HepG2 (cell line): ENCODE measurements at regions not wholly inside any gene's neighbourhood (a gene's known extent, or its start where the extent isn't known, plus 50 kb on each side); places are given as distances from the start of the nearest gene placed in this dataset.

Experiments used
- ATAC-seq: fragments of 200-7000 bp; cut with Tn5 transposase; 3 replicates; pipeline ENCODE4 v1.9.1; 2020; ENCODE audit warnings: mild to moderate bottlenecking, moderate library complexity
- BruUV-seq: library from RNA; stranded (reverse); fragments of 400-500 nt; replicated peaks from 2 replicates; lab custom pipeline; 2021; lab: Mats Ljungman, UMichigan
- CTCF ChIA-PET: fragments of 300-600 bp; formaldehyde crosslinking; extraction: SDS; loops from one replicate; lab custom pipeline; 2021; ENCODE audit warnings: low total read pairs, inconsistent platforms, low intra/inter-chr PET ratio; lab: Yijun Ruan, JAX
- POLR2A ChIA-PET: fragments of 350-600 bp; sonication (Branson Sonifier 250); formaldehyde crosslinking; loops from one replicate; lab custom pipeline; 2020; ENCODE audit warnings: antibody characterized with exemption, inconsistent platforms; lab: Yijun Ruan, JAX
- DNase-seq: peaks from one replicate; pipeline ENCODE4 v3.0.0-alpha.2; 2015; ENCODE audit warnings: low spot score
- FAIRE-seq: peaks from 3 replicates; lab custom pipeline; 2011; peaks lifted over from hg19 to GRCh38; lab: Jason Lieb, UNC
- H2AFZ ChIP-seq: one replicate; pipeline ENCODE4 v1.6.1; 2011; ENCODE audit warnings: low read length, inconsistent platforms
- H3K27ac ChIP-seq: fragments of 300-600 bp; 3 replicates; pipeline ENCODE4 v1.8.0; 2011; ENCODE audit warnings: mixed run types, mild to moderate bottlenecking, mixed read lengths, low read length, inconsistent platforms; ENCODE audit not compliant: insufficient read depth; ENCODE audit errors: extremely low read length
- H3K27me3 ChIP-seq, 2 experiments: fragments of 200-600 bp in 1 of 2; 2 replicates in 1 of 2; 3 replicates in 1 of 2; pipeline versions ENCODE4 v1.6.0 to v1.8.0; 2011; ENCODE audit warnings: low read length in 2 of 2, mild to moderate bottlenecking in 2 of 2, moderate library complexity in 2 of 2, inconsistent platforms in 1 of 2; ENCODE audit not compliant: insufficient read depth in 2 of 2, control insufficient read depth in 1 of 2
- H3K36me3 ChIP-seq, 2 experiments: fragments of 200-600 bp in 1 of 2; replicated peaks in 1 of 2; 2 replicates in 1 of 2; 3 replicates in 1 of 2; pipeline versions ENCODE4 v1.5.1 to v1.8.0; 2011; ENCODE audit warnings: low read length in 2 of 2, inconsistent platforms in 1 of 2; ENCODE audit not compliant: insufficient read depth in 2 of 2, control insufficient read depth in 1 of 2
- H3K4me1 ChIP-seq: 2 replicates; pipeline ENCODE4 v1.5.1; 2012; ENCODE audit warnings: low read length, inconsistent platforms; ENCODE audit not compliant: insufficient read depth
- H3K4me2 ChIP-seq: 2 replicates; pipeline ENCODE4 v1.6.0; 2011; ENCODE audit warnings: low read depth, low read length, inconsistent platforms
- H3K4me3 ChIP-seq, 3 experiments: fragments of 200-600 bp in 1 of 3; sonication (generic), shearing (Covaris generic) in 1 of 3; replicated peaks in 1 of 3; 2 replicates each; pipeline ENCODE4 v1.5.1; 2011 to 2016; ENCODE audit warnings: low read length in 3 of 3, inconsistent platforms in 2 of 3, low read depth in 2 of 3, mild to moderate bottlenecking in 2 of 3, control low read depth in 1 of 3, mixed read lengths in 1 of 3; ENCODE audit not compliant: insufficient read depth in 1 of 3
- H3K79me2 ChIP-seq: one replicate; pipeline ENCODE4 v1.6.1; 2011; ENCODE audit warnings: low read length, inconsistent platforms; ENCODE audit not compliant: insufficient read depth
- H3K9ac ChIP-seq: 2 replicates; pipeline ENCODE4 v1.6.0; 2011; ENCODE audit warnings: mild to moderate bottlenecking, low read depth, low read length, inconsistent platforms; ENCODE audit not compliant: insufficient read depth
- H3K9me3 ChIP-seq: 2 replicates; pipeline ENCODE4 v1.5.1; 2012; ENCODE audit warnings: mild to moderate bottlenecking, low read length
- H4K20me1 ChIP-seq: 2 replicates; pipeline ENCODE4 v1.6.0; 2011; ENCODE audit warnings: inconsistent platforms, mild to moderate bottlenecking, low read length, moderate library complexity; ENCODE audit not compliant: insufficient read depth
- AHR ChIP-seq: IDR thresholded peaks from 2 replicates; pipeline ENCODE4 v1.6.1; 2018; ENCODE audit warnings: missing genetic modification reagents, missing compliant biosample characterization
- ATF7-NPFF ChIP-seq: sonication (generic); formaldehyde crosslinking; IDR thresholded peaks from 2 replicates; pipeline ENCODE4 v1.8.1; 2023; ENCODE audit warnings: mild to moderate bottlenecking, low read depth, missing genetic modification reagents, moderate library complexity
- ETV6 ChIP-seq: sonication (generic); formaldehyde crosslinking; conservative IDR thresholded peaks from 2 replicates; pipeline ENCODE4 v1.4.0; 2020; ENCODE audit warnings: missing genetic modification reagents
- MLXIP ChIP-seq: sonication (generic); formaldehyde crosslinking; IDR thresholded peaks from 2 replicates; pipeline ENCODE4 v1.9.0; 2021; ENCODE audit warnings: missing genetic modification reagents, borderline replicate concordance
- SETDB1 ChIP-seq: sonication (generic); formaldehyde crosslinking; IDR thresholded peaks from 2 replicates; pipeline ENCODE4 v1.5.1; 2020; ENCODE audit warnings: missing genetic modification reagents, mild to moderate bottlenecking, borderline replicate concordance
- WIZ ChIP-seq: sonication (generic); formaldehyde crosslinking; IDR thresholded peaks from 2 replicates; pipeline ENCODE4 v1.5.1; 2020; ENCODE audit warnings: mild to moderate bottlenecking, missing genetic modification reagents
- YY1 ChIP-seq: IDR thresholded peaks from 2 replicates; pipeline ENCODE4 v1.6.1; 2011; ENCODE audit warnings: low read length, low read depth, moderate library complexity, mild to moderate bottlenecking; ENCODE audit not compliant: insufficient read depth, insufficient replicate concordance
- ZBTB26 ChIP-seq: IDR thresholded peaks from 2 replicates; pipeline ENCODE4 v1.6.1; 2016; ENCODE audit warnings: missing compliant biosample characterization, missing genetic modification reagents, borderline replicate concordance
- ZNF101 ChIP-seq: sonication (generic); formaldehyde crosslinking; IDR thresholded peaks from 2 replicates; pipeline ENCODE4 v1.4.0; 2020; ENCODE audit warnings: mild to moderate bottlenecking, low read depth, missing genetic modification reagents, borderline replicate concordance
- ZNF121 ChIP-seq: sonication (generic); formaldehyde crosslinking; IDR thresholded peaks from 2 replicates; pipeline ENCODE4 v1.5.0; 2020; ENCODE audit warnings: mild to moderate bottlenecking, missing genetic modification reagents
- ZNF432 ChIP-seq: sonication (generic); formaldehyde crosslinking; IDR thresholded peaks from 2 replicates; pipeline ENCODE4 v1.5.0; 2020; ENCODE audit warnings: missing genetic modification reagents, mild to moderate bottlenecking, borderline replicate concordance
- ZNF556 ChIP-seq: sonication (generic); formaldehyde crosslinking; IDR thresholded peaks from 2 replicates; pipeline ENCODE4 v1.4.0; 2020; ENCODE audit warnings: mild to moderate bottlenecking, missing genetic modification reagents, borderline replicate concordance
- ZNF775 ChIP-seq: sonication (generic); formaldehyde crosslinking; IDR thresholded peaks from 2 replicates; pipeline ENCODE4 v1.4.0; 2020; ENCODE audit warnings: missing genetic modification reagents, mild to moderate bottlenecking, moderate library complexity, borderline replicate concordance
- ZSCAN29 ChIP-seq: sonication (generic); formaldehyde crosslinking; conservative IDR thresholded peaks from 2 replicates; pipeline ENCODE4 v1.4.0; 2020; ENCODE audit warnings: mild to moderate bottlenecking, missing genetic modification reagents
- WGBS: methylation state at CpG from one replicate; pipeline ENCODE4 v1.1.6; 2017; ENCODE audit warnings: low lambda C conversion rate; 5-methylcytosine and 5-hydroxymethylcytosine counted together
- in situ Hi-C: cut with HindIII; loops from 2 replicates; pipeline ENCODE4 v1.10.0; 2017; ENCODE audit warnings: low pct_unique_long_range_greater_than_20kb; ENCODE audit not compliant: extremely low pct_ligation_motif_present
- intact Hi-C: fragments of 100-400 bp; cut with micrococcal nuclease; formaldehyde crosslinking; loops from one replicate; pipeline ENCODE4 v1.10.0; 2022; ENCODE audit not compliant: unreplicated experiment
- TF ChIP-seq, protein P1 (sequence below): sonication (generic); formaldehyde crosslinking; IDR thresholded peaks from 2 replicates; pipeline ENCODE4 v1.4.0; 2020; ENCODE audit warnings: mild to moderate bottlenecking, missing genetic modification reagents
- TF ChIP-seq, protein P2 (sequence below): sonication (generic); formaldehyde crosslinking; IDR thresholded peaks from 2 replicates; pipeline ENCODE4 v1.4.0; 2020; ENCODE audit warnings: missing genetic modification reagents
- TF ChIP-seq, protein P3 (sequence below): IDR thresholded peaks from 2 replicates; pipeline ENCODE4 v1.6.1; 2016

GRCh38 chr2:83650161-83650560, 808.9 kb downstream of the SUCLG1 start:
- Histone ChIP-seq H3K27ac (no peak overlapping the region), H3K79me2 (no peaks in the 10 kb centered on the region), H3K4me2 (no peak overlapping the region), H3K4me1 (no peaks in the 10 kb centered on the region), H3K9me3 (peaks cover 76% of the 10 kb centered on the region), H2AFZ (no peak overlapping the region), H3K27me3 (no peaks in the 10 kb centered on the region), H3K4me3 (no peak overlapping the region), H4K20me1 (no peaks in the 10 kb centered on the region), H3K36me3 (no peaks in the 10 kb centered on the region), H3K9ac (no peak overlapping the region)
- no TSS peak for BruUV-seq
- POLR2A ChIA-PET, result no interaction called here
- CTCF ChIA-PET, result no interaction called here
- WGBS, result 6% methylated on average over 2 of the region's 2 CpGs
- in situ Hi-C loops (no loop called here), intact Hi-C loops (no loop called here)
- FAIRE-seq (no peak), DNase-seq (no peak), ATAC-seq (no peak)
- TF ChIP-seq ZSCAN29 (CRISPR knock-in tag) (no peak), MLXIP (CRISPR knock-in tag) (no peak), ZNF101 (CRISPR knock-in tag) (no peak), ATF7-NPFF (CRISPR knock-in tag) (no peak), SETDB1 (CRISPR knock-in tag) (no peak), AHR (CRISPR knock-in tag) (no peak), ZNF121 (CRISPR knock-in tag) (no peak), ZNF775 (CRISPR knock-in tag) (no peak), ZNF432 (CRISPR knock-in tag) (no peak), ZBTB26 (CRISPR knock-in tag) (no peak), ETV6 (no peak), YY1 (no peak), ZNF556 (CRISPR knock-in tag) (no peak), WIZ (no peak)
- TF ChIP-seq, protein P1, sequence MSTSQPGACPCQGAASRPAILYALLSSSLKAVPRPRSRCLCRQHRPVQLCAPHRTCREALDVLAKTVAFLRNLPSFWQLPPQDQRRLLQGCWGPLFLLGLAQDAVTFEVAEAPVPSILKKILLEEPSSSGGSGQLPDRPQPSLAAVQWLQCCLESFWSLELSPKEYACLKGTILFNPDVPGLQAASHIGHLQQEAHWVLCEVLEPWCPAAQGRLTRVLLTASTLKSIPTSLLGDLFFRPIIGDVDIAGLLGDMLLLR (CRISPR knock-in tag), result no peak
- TF ChIP-seq, protein P2, sequence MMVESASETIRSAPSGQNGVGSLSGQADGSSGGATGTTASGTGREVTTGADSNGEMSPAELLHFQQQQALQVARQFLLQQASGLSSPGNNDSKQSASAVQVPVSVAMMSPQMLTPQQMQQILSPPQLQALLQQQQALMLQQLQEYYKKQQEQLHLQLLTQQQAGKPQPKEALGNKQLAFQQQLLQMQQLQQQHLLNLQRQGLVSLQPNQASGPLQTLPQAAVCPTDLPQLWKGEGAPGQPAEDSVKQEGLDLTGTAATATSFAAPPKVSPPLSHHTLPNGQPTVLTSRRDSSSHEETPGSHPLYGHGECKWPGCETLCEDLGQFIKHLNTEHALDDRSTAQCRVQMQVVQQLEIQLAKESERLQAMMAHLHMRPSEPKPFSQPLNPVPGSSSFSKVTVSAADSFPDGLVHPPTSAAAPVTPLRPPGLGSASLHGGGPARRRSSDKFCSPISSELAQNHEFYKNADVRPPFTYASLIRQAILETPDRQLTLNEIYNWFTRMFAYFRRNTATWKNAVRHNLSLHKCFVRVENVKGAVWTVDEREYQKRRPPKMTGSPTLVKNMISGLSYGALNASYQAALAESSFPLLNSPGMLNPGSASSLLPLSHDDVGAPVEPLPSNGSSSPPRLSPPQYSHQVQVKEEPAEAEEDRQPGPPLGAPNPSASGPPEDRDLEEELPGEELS (CRISPR knock-in tag), result no peak
- TF ChIP-seq, protein P3, sequence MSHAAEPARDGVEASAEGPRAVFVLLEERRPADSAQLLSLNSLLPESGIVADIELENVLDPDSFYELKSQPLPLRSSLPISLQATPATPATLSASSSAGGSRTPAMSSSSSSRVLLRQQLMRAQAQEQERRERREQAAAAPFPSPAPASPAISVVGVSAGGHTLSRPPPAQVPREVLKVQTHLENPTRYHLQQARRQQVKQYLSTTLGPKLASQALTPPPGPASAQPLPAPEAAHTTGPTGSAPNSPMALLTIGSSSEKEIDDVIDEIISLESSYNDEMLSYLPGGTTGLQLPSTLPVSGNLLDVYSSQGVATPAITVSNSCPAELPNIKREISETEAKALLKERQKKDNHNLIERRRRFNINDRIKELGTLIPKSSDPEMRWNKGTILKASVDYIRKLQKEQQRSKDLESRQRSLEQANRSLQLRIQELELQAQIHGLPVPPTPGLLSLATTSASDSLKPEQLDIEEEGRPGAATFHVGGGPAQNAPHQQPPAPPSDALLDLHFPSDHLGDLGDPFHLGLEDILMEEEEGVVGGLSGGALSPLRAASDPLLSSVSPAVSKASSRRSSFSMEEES (CRISPR knock-in tag), result no peak
